ENCODE measurements at regions not wholly inside any gene's neighbourhood (a gene's known extent, or its start where the extent isn't known, plus 50 kb on each side); places are given as distances from the start of the nearest gene placed in this dataset.

GRCh38 chr10:47107007-47107747, 192.8 kb upstream of the GDF10 start:
- no peak for DNase-seq

DNA sequence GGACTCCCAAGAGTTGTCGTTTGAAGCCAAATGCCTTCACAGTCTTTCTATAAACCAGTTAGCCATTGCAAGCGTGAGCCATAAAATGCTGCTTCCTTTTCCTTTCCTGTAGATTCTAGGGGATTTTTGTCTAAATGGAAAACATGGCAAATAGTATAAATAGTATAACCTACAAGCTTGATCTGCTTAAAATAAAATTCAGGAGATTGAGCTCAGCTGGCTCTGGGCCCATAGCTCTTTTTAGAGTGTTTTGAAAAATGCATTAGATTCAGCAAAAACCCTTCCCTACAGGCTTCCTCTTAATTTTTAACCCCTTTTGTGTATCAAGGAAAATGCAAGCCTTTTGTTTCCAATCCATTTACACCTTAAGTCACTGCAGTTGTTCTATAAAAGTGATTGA, 190.1 kb upstream of the GDF10 start:
- DNase-seq, result no peak

GRCh38 chr10:47111329-47111862, 188.6 kb upstream of the GDF10 start:
- no peak for DNase-seq

DNA sequence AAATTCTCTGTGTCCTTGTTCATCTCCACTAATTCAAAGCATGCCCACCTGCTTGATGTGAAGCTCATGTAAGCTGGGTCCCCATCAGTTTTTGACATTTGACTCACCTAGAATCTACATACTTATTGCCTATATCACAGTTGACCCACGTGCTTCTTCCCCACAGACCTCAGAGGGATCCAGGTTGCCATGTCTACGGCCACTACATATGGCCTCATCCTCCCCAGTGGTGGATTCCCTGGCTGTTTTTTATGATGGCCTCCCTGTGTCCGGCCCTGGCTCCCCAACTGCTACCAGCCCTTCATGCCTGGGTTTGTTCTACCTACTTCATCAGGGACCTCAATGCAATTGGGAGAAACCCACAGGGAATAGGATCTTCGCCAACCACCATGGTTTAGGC, 187.4 kb upstream of the GDF10 start:
- DNase-seq, result no peak

DNA sequence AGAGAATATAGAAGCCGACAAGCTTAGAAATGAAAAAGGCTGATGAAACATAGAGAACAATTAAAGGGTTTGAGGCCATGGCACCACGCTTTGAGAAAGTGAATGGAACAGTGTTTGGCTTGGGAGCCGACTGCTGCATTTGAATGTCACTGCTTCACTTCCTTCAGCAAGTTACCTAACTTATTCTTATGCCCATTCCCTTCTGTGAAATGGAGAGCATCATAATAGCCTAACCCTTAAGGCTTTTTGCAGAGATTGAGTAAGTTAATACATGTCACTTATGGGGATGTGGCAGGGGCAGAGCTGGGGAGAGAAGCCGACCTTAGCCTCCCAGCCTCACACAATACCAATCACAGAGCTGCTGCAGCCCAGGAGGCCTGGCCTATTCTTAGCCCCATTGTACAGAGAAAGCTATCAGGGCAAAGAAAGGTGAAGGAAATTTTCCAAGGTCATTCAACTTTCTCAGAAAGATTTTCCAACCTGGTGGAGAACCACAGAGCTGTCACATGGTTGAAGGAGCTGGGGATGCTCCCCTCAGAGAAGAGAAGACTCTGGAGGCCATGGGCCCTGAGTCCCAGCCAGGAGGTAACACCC, 186.0 kb upstream of the GDF10 start:
- DNase-seq, result no peak

DNA sequence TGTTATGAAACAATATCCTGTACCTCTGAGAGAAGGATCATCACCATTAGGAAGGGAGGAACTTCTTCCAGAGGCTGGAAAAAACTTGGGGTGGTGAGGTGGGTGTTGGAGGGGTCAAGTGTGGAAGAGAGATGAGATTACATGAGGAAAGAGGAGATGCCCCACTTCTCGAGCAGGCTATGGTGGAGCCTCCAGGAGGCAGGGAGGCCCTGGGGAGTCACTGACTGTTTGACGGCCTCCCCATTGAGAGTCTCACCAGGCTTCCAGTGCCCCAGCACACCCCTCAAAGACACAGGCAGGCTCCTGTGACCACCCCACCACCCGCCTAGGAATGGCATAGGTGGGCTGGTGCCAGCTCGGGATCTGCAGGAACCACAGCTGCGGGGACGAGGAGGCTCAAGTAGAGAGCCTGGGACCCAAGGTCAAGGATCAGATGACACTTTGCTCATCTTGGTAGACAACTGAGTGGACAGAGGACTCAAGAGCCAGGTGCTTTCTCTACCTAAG, 185.3 kb upstream of the GDF10 start:
- no peak for DNase-seq

DNA sequence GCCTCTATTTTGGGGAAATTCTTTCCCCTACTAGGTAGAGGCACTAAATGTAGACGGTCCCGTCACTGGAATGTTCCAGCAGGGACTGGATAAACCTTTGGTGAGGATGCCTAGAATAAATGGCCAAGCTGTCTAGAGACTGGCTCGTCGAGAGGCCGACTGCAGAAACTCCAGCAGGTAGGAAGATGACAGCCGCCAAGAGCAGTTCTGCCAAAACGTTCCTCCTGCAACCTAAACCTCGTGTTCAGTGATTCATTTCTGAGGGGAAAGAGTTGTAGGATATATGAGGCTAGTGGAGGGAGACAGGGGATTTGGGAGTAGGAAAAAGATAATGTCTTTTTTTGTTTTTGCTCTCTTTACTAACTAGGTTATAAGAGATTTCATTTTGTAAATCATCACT, 184.7 kb upstream of the GDF10 start:
- no peak for DNase-seq

- no peak for DNase-seq
Measured at GRCh38 chr10:47116445-47116844, 183.6 kb upstream of the GDF10 start.

DNA sequence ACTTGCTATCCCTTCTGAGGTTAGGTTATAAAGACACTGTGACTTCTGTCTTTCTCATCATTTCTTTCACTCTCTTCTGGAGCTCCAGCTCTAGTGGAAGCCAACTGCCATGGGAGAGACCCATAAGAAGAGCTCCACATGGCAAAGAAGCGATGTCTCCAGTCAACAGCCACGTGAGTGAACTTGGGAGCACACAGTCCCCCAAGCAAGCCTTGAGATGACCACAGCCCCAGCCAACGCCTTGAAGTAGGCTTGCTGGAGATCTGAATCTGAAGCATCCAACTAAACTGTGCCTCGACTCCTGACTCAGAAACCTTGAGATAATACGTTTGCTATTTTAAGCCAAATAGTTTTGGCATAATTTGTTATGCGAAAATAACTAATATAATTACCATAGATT, 181.7 kb upstream of the GDF10 start:
- no peak for DNase-seq

- no peak for DNase-seq
Measured at GRCh38 chr10:47121336-47121735, 178.7 kb upstream of the GDF10 start.

DNA sequence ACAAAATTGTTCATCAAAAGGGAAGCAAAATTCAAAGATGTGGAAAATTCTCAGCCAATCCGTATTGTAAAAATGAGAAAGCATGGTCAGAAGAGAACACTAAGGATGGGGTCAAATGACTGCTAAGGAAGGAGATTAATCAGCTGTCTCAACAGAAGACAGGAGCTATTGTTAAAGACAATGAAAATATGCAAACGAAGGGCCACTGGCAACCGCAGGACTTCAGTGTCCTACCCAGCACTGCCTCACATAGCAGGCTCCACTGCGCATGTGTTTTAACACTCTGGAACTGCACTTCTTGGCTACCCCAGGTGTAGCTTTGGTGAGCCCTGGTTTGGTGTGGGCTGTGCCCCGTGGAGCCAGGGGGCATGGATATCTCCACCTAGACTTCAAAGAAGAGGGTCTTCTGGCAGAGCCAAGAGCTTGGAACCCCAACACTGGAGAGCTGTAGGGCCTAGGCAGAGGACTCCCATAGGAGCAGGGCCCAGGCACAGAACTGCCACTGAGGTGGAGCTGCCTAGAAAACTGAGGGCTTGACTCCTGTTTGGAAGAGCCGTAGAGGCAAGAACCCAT, 176.2 kb upstream of the GDF10 start:
- DNase-seq, result no peak

GRCh38 chr10:47127188-47127785, 172.7 kb upstream of the GDF10 start:
- DNase-seq, result no peak

DNA sequence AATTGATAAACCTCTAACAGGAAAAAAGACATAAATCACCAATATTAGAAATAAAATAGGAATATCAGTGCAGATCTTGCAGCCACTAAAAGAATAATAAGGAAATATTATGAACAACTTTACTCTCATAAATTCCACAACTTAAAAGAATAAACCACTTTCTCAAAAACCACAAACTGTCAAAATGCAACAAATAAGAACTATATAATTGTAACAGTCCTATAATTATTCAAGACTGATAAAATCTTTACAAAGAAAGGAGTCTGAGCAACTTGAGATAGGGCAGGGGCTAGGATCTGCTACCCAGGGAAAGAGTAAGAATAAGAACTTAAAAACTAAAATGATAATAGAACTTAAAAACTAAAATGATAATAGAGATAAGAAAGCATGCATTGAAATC, 169.5 kb upstream of the GDF10 start:
- no peak for DNase-seq

GRCh38 chr10:47133871-47134570, 166.0 kb upstream of the GDF10 start:
- DNase-seq, result no peak

- no peak for DNase-seq
Measured at GRCh38 chr10:47136866-47137265, 163.1 kb upstream of the GDF10 start.

DNA sequence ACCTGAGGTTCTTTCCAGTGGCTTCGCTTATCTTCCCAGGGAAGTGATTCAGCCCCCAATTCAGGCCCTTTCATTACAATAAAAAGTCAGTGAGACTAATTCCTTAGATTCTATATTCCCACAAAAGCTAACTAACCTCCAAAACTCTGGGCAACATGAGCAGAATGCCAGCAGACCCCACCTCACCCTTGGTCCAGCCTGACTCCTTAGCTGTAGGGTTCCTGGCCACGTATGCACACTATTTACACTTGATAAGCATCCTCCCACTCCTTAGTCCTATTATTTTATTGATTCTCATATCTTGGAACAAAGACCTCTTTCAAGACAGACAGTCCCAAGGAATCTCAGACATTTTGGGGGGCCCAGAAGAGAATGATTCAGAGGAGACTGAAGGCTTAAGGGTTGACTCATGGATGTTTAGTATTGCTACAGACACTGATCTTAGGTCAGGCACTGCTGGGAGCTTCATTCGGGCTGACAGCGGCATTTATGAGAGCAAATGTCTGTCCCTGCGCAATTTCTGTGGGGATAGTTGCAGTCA, 162.6 kb upstream of the GDF10 start:
- no peak for DNase-seq

- no peak for DNase-seq
Measured at GRCh38 chr10:47139121-47139520, 160.9 kb upstream of the GDF10 start.

GRCh38 chr10:47140761-47141348, 159.1 kb upstream of the GDF10 start:
- DNase-seq, result no peak

DNA sequence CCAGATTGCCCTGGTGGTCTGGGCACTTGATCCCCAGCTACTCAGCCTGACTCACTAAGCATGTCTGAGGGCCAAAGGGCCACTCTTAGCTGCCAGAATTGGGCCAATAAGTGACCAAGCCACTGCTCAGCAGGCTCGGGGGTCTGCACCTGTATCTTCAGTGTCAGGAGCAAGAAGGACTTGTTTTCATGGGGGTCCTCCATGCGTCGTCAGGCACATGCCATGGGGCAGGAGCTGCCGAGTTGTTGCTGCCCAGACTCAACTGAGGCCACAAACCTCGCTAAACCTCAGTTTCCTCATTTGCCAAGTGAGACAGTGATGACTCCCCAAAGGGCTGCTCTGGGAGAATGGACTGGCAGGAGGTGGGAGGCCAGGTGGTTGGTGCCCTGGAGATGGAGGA, 158.6 kb upstream of the GDF10 start:
- no peak for DNase-seq

- no peak for DNase-seq
Measured at GRCh38 chr10:47143072-47143471, 156.9 kb upstream of the GDF10 start.

GRCh38 chr10:47143473-47143872, 156.5 kb upstream of the GDF10 start:
- DNase-seq, result no peak

GRCh38 chr10:47144525-47144924, 155.5 kb upstream of the GDF10 start:
- DNase-seq, result no peak
